H1 (cell line): ENCODE measurements at regions not wholly inside any gene's neighbourhood (a gene's known extent, or its start where the extent isn't known, plus 50 kb on each side); places are given as distances from the start of the nearest gene placed in this dataset.

Experiments
- CTCF ChIA-PET: fragments of 300-600 bp; sonication (Branson Sonifier 250); formaldehyde crosslinking; loops from one replicate; lab custom pipeline; 2021; ENCODE audit not compliant: partially characterized antibody; lab: Charles Lee
- POLR2A ChIA-PET: fragments of 300-600 bp; sonication (Branson Sonifier 250); formaldehyde crosslinking; loops from one replicate; lab custom pipeline; 2021; ENCODE audit warnings: inconsistent platforms; ENCODE audit not compliant: partially characterized antibody; lab: Charles Lee
- DNase-seq, 2 experiments: peaks; one replicate each; pipeline versions ENCODE4 v3.0.0 to v3.0.0-alpha.2; 2010 to 2022; ENCODE audit warnings: low spot score in 2 of 2, low read depth in 1 of 2, mixed read lengths in 1 of 2
- FAIRE-seq: peaks from 2 replicates; lab custom pipeline; 2011; peaks lifted over from hg19 to GRCh38; lab: Jason Lieb, UNC
- H2AFZ ChIP-seq: 2 replicates; pipeline ENCODE4 v1.8.1; 2012; ENCODE audit warnings: low read length, inconsistent platforms
- H2AK5ac ChIP-seq: 2 replicates; pipeline ENCODE4 v1.6.1; 2013; ENCODE audit warnings: low read depth, low read length
- H2BK120ac ChIP-seq: replicated peaks from 2 replicates; pipeline ENCODE3; 2013; ENCODE audit warnings: low read depth, low read length, inconsistent platforms
- H2BK12ac ChIP-seq: 2 replicates; pipeline ENCODE4 v1.6.1; 2013; ENCODE audit warnings: low read depth, low read length
- H2BK15ac ChIP-seq: 2 replicates; pipeline ENCODE4 v1.6.1; 2013; ENCODE audit warnings: low read length
- H2BK20ac ChIP-seq: 2 replicates; pipeline ENCODE4 v1.6.1; 2013; ENCODE audit warnings: low read length
- H2BK5ac ChIP-seq: 2 replicates; pipeline ENCODE4 v1.6.1; 2013; ENCODE audit warnings: low read depth, low read length
- H3K14ac ChIP-seq: 2 replicates; pipeline ENCODE4 v1.6.1; 2013; ENCODE audit warnings: inconsistent platforms; ENCODE audit not compliant: insufficient read length
- H3K18ac ChIP-seq: 2 replicates; pipeline ENCODE4 v1.6.1; 2013; ENCODE audit warnings: low read length; ENCODE audit errors: extremely low read depth
- H3K23ac ChIP-seq: 2 replicates; pipeline ENCODE4 v1.6.1; 2013; ENCODE audit warnings: inconsistent platforms; ENCODE audit not compliant: insufficient read length
- H3K23me2 ChIP-seq: 2 replicates; pipeline ENCODE4 v1.6.1; 2013; ENCODE audit warnings: low read depth, low read length
- H3K27ac ChIP-seq: 2 replicates; pipeline ENCODE4 v1.6.1; 2011; ENCODE audit warnings: low read depth, low read length, inconsistent platforms
- H3K27me3 ChIP-seq, 4 experiments: replicated peaks in 1 of 4; 1 replicate in 1 of 4; 2 replicates in 3 of 4; pipeline versions ENCODE4 v1.6.1 to v1.8.1; 2011 to 2013; ENCODE audit warnings: low read length in 3 of 4, mild to moderate bottlenecking in 3 of 4, inconsistent platforms in 2 of 4, mixed read lengths in 2 of 4, moderate library complexity in 1 of 4; ENCODE audit not compliant: control insufficient read depth in 3 of 4, insufficient read depth in 3 of 4; ENCODE audit errors: extremely low read depth in 1 of 4
- H3K36me3 ChIP-seq, 4 experiments: 2 replicates each; pipeline versions ENCODE4 v1.6.1 to v1.8.1; 2011 to 2013; ENCODE audit warnings: mild to moderate bottlenecking in 4 of 4, low read length in 3 of 4, moderate library complexity in 2 of 4, control low read depth in 1 of 4, inconsistent platforms in 1 of 4; ENCODE audit not compliant: insufficient read depth in 4 of 4, control insufficient read depth in 2 of 4
- H3K4ac ChIP-seq: replicated peaks from 2 replicates; pipeline ENCODE3; 2013; ENCODE audit warnings: low read length, low read depth, mixed read lengths, inconsistent platforms; ENCODE audit not compliant: insufficient read length
- H3K4me1 ChIP-seq, 4 experiments: replicated peaks in 1 of 4; 1 replicate in 1 of 4; 2 replicates in 3 of 4; pipeline versions ENCODE4 v1.6.1 to v1.8.1; 2011 to 2013; ENCODE audit warnings: low read length in 3 of 4, inconsistent platforms in 2 of 4, mixed read lengths in 1 of 4; ENCODE audit not compliant: insufficient read depth in 4 of 4, control insufficient read depth in 3 of 4
- H3K4me2 ChIP-seq, 2 experiments: 2 replicates each; pipeline versions ENCODE4 v1.6.1 to v1.8.1; 2011 to 2013; ENCODE audit warnings: low read depth in 2 of 2, low read length in 2 of 2, control low read depth in 1 of 2, inconsistent platforms in 1 of 2, mild to moderate bottlenecking in 1 of 2; ENCODE audit not compliant: insufficient read depth in 1 of 2
- H3K4me3 ChIP-seq, 4 experiments: fragments of 200-600, 300-600 bp in 1 of 4; sonication (generic), shearing (Covaris generic), sonication (Bioruptor Twin) in 1 of 4; 2 replicates each; pipeline versions ENCODE4 v1.5.1 to v1.8.1; 2011 to 2016; ENCODE audit warnings: low read length in 4 of 4, low read depth in 3 of 4, control low read depth in 2 of 4, inconsistent platforms in 2 of 4, mild to moderate bottlenecking in 2 of 4, mixed read lengths in 1 of 4, moderate library complexity in 1 of 4; ENCODE audit not compliant: insufficient read depth in 2 of 4; ENCODE audit errors: extremely low read depth in 1 of 4
- H3K56ac ChIP-seq: replicated peaks from 2 replicates; pipeline ENCODE3; 2013; ENCODE audit warnings: low read depth, mild to moderate bottlenecking, mixed read lengths, low read length, inconsistent platforms; ENCODE audit not compliant: insufficient read length
- H3K79me1 ChIP-seq: 2 replicates; pipeline ENCODE4 v1.6.1; 2013; ENCODE audit warnings: low read depth, low read length, control low read depth
- H3K79me2 ChIP-seq, 2 experiments: 2 replicates each; pipeline versions ENCODE4 v1.6.1 to v1.8.1; 2012 to 2013; ENCODE audit warnings: low read length in 2 of 2, mild to moderate bottlenecking in 2 of 2, inconsistent platforms in 1 of 2; ENCODE audit not compliant: insufficient read depth in 2 of 2, control insufficient read depth in 1 of 2
- H3K9ac ChIP-seq, 4 experiments: replicated peaks in 1 of 4; 1 replicate in 1 of 4; 2 replicates in 3 of 4; pipeline versions ENCODE4 v1.6.1 to v1.8.1; 2011 to 2013; ENCODE audit warnings: low read depth in 3 of 4, low read length in 3 of 4, control low read depth in 2 of 4, mild to moderate bottlenecking in 2 of 4, moderate library complexity in 2 of 4, inconsistent platforms in 1 of 4; ENCODE audit errors: extremely low read depth in 1 of 4
- H3K9me3 ChIP-seq, 2 experiments: 2 replicates each; pipeline versions ENCODE4 v1.6.1 to v1.8.1; 2012 to 2013; ENCODE audit warnings: mild to moderate bottlenecking in 2 of 2, moderate library complexity in 2 of 2, control low read depth in 1 of 2, inconsistent platforms in 1 of 2, low read depth in 1 of 2, low read length in 1 of 2, mixed read lengths in 1 of 2; ENCODE audit not compliant: insufficient read depth in 2 of 2
- H4K20me1 ChIP-seq, 2 experiments: replicated peaks in 1 of 2; 2 replicates each; pipeline versions ENCODE3 to v1.8.1; 2011 to 2013; ENCODE audit warnings: inconsistent platforms in 2 of 2, low read length in 2 of 2, mild to moderate bottlenecking in 1 of 2; ENCODE audit not compliant: insufficient read depth in 2 of 2, control insufficient read depth in 1 of 2
- H4K5ac ChIP-seq: 2 replicates; pipeline ENCODE4 v1.6.1; 2013; ENCODE audit warnings: low read length, low read depth, mixed read lengths, inconsistent platforms; ENCODE audit not compliant: insufficient read length
- H4K8ac ChIP-seq: 2 replicates; pipeline ENCODE4 v1.8.0; 2013; ENCODE audit warnings: mild to moderate bottlenecking, moderate library complexity, low read length, inconsistent platforms; ENCODE audit not compliant: insufficient read depth; ENCODE audit errors: extremely low read depth
- H4K91ac ChIP-seq: replicated peaks from 2 replicates; pipeline ENCODE3; 2013; ENCODE audit warnings: low read length, mixed read lengths, inconsistent platforms; ENCODE audit not compliant: insufficient read length
- CBX8 ChIP-seq: fragments of 300-800, 300-1000 bp; sonication (generic); IDR thresholded peaks from 2 replicates; pipeline ENCODE4 v1.7.1; 2016; ENCODE audit warnings: low read depth, low read length, borderline replicate concordance
- JUND ChIP-seq: IDR thresholded peaks from 2 replicates; pipeline ENCODE4 v1.6.1; 2011; ENCODE audit warnings: mild to moderate bottlenecking, improper control_type of control experiment, low read length
- POLR2AphosphoS5 ChIP-seq: IDR thresholded peaks from 2 replicates; pipeline ENCODE4 v1.6.1; 2011; ENCODE audit warnings: low read depth, low read length
- POU5F1 ChIP-seq: IDR thresholded peaks from 2 replicates; pipeline ENCODE4 v1.6.1; 2011; ENCODE audit warnings: low read depth, mild to moderate bottlenecking, low read length, moderate library complexity
- RAD21 ChIP-seq, 2 experiments: IDR thresholded peaks in 1 of 2; conservative IDR thresholded peaks in 1 of 2; 2 replicates each; pipeline ENCODE4 v1.6.1; 2011; ENCODE audit warnings: low read depth in 2 of 2, low read length in 2 of 2, improper control_type of control experiment in 1 of 2, inconsistent platforms in 1 of 2, mild to moderate bottlenecking in 1 of 2, moderate library complexity in 1 of 2
- RNF2 ChIP-seq: fragments of 200-900, 300-1000 bp; sonication (generic); IDR thresholded peaks from 2 replicates; pipeline ENCODE4 v1.7.1; 2016; ENCODE audit warnings: borderline replicate concordance, low read depth, mild to moderate bottlenecking, antibody characterized with exemption, low read length; ENCODE audit not compliant: poor library complexity, severe bottlenecking; ENCODE audit errors: missing control alignments
- TF ChIP-seq, protein P1 (sequence below): IDR thresholded peaks from 2 replicates; pipeline ENCODE4 v1.6.1; 2011; ENCODE audit warnings: low read depth, mild to moderate bottlenecking, low read length; ENCODE audit not compliant: insufficient read depth
- TF ChIP-seq, protein P2 (sequence below), 3 experiments: IDR thresholded peaks; 1 replicate in 2 of 3; 2 replicates in 1 of 3; pipeline versions ENCODE4 v1.5.1 to v1.6.1; 2011; ENCODE audit warnings: low read length in 3 of 3, mild to moderate bottlenecking in 3 of 3, inconsistent platforms in 2 of 3, low read depth in 1 of 3, moderate library complexity in 1 of 3; ENCODE audit not compliant: insufficient read depth in 1 of 3; ENCODE audit errors: control extremely low read depth in 1 of 3

DNA sequence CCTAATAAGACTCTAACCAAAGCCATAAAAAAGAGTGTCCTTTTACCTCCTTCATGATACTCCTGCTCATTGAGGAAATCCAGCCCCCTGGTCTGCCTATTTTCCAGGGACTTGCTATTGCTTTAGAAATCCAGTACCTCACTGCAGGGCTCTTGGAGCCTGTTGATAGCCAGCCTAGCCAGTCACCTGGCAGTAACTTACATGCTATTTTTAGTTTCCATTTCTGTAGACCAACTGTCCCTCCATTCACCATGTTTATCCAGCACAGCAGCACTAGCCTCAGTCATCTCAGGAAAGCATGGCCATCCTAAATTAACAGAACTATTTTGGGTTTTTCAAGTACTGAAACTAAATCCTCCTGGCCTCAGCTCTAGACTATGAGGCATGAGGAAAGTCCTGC, 91.5 kb upstream of the PHF24 start:
- no peak overlapping the region for H4K91ac ChIP-seq
- FAIRE-seq (no peak), DNase-seq (no peak)
- no peak for TF ChIP-seq RAD21 (IDR thresholded peaks at IDR 0.05 in 1 of 2, conservative IDR thresholded peaks at IDR 0.05 in 1 of 2; ENCODE audit: low read depth in 2 of 2, low read length in 2 of 2)
- no peak for TF ChIP-seq JUND
- no peak for TF ChIP-seq CBX8
- no peak for TF ChIP-seq POLR2AphosphoS5
- TF ChIP-seq POU5F1, result no peak
- TF ChIP-seq, protein P1, sequence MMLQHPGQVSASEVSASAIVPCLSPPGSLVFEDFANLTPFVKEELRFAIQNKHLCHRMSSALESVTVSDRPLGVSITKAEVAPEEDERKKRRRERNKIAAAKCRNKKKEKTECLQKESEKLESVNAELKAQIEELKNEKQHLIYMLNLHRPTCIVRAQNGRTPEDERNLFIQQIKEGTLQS, result no peak
- TF ChIP-seq, protein P2, sequence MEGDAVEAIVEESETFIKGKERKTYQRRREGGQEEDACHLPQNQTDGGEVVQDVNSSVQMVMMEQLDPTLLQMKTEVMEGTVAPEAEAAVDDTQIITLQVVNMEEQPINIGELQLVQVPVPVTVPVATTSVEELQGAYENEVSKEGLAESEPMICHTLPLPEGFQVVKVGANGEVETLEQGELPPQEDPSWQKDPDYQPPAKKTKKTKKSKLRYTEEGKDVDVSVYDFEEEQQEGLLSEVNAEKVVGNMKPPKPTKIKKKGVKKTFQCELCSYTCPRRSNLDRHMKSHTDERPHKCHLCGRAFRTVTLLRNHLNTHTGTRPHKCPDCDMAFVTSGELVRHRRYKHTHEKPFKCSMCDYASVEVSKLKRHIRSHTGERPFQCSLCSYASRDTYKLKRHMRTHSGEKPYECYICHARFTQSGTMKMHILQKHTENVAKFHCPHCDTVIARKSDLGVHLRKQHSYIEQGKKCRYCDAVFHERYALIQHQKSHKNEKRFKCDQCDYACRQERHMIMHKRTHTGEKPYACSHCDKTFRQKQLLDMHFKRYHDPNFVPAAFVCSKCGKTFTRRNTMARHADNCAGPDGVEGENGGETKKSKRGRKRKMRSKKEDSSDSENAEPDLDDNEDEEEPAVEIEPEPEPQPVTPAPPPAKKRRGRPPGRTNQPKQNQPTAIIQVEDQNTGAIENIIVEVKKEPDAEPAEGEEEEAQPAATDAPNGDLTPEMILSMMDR (IDR thresholded peaks at IDR 0.05; ENCODE audit: control extremely low read depth in 1 of 3, insufficient read depth in 1 of 3, low read depth in 1 of 3, low read length in 3 of 3), result no peak
- no peak for TF ChIP-seq RNF2
- H3K23me2 ChIP-seq, result no peaks in the 10 kb centered on the region
- ChIA-PET POLR2A (no interaction called here), CTCF (interaction anchor here (1.0 to 8.8 kb wide), 4 partner anchors 29 to 191 kb away, joined by 3 to 80 read pairs (median 5); a partner anchor contains a TSS)
- H3K14ac ChIP-seq, result no peak overlapping the region
- H3K79me1 ChIP-seq, result no peaks in the 10 kb centered on the region
- no peak overlapping the region for H3K4me2 ChIP-seq
- no peak overlapping the region for H3K4me3 ChIP-seq
- H3K36me3 ChIP-seq, result no peaks in the 10 kb centered on the region
- no peak overlapping the region for H2BK15ac ChIP-seq
- H3K27ac ChIP-seq, result no peak overlapping the region
- no peak overlapping the region for H3K18ac ChIP-seq
- no peak overlapping the region for H4K8ac ChIP-seq
- H3K9ac ChIP-seq, result no peak overlapping the region
- H2AK5ac ChIP-seq, result no peak overlapping the region
- H2BK5ac ChIP-seq, result no peak overlapping the region
- no peak overlapping the region for H3K23ac ChIP-seq
- H3K79me2 ChIP-seq, result no peaks in the 10 kb centered on the region
- H2BK12ac ChIP-seq, result no peak overlapping the region
- H3K4me1 ChIP-seq, result no peaks in the 10 kb centered on the region
- H4K20me1 ChIP-seq, result no peaks in the 10 kb centered on the region
- H3K9me3 ChIP-seq, result no peaks in the 10 kb centered on the region
- H2BK120ac ChIP-seq, result no peak overlapping the region
- no peak overlapping the region for H3K4ac ChIP-seq
- H3K27me3 ChIP-seq, result no peaks in the 10 kb centered on the region
- H2AFZ ChIP-seq, result no peak overlapping the region
- no peak overlapping the region for H4K5ac ChIP-seq
- H2BK20ac ChIP-seq, result no peak overlapping the region
- no peak overlapping the region for H3K56ac ChIP-seq
